Psoas muscle (tissue), 7 donors: ENCODE measurements at regions not wholly inside any gene's neighbourhood (a gene's known extent, or its start where the extent isn't known, plus 50 kb on each side); places are given as distances from the start of the nearest gene placed in this dataset.

Source experiments
- ATAC-seq, 4 donors: fragments of 200-7000 bp; cut with Tn5 transposase; one replicate each; pipeline ENCODE4 v1.9.1; 2020; ENCODE audit warnings: moderate library complexity in 3 of 4, mild to moderate bottlenecking in 2 of 4
- DNase-seq, 2 donors: peaks; one replicate each; pipeline ENCODE4 v3.0.0-alpha.2; 2020
- H3K27ac ChIP-seq: fragments of 200-600 bp; one replicate; pipeline ENCODE4 v1.8.0; 2022
- H3K27me3 ChIP-seq, 3 donors: fragments of 200-600 bp in 1 of 3; one replicate each; pipeline versions ENCODE4 v1.6.1 to v1.8.0; 2013 to 2022; ENCODE audit warnings: low read length in 2 of 3, mild to moderate bottlenecking in 2 of 3, moderate library complexity in 1 of 3; ENCODE audit not compliant: insufficient read depth in 3 of 3
- H3K36me3 ChIP-seq, 2 donors: fragments of 200-600 bp in 1 of 2; one replicate each; pipeline versions ENCODE4 v1.6.1 to v1.8.0; 2013 to 2022; ENCODE audit warnings: low read depth in 1 of 2, mild to moderate bottlenecking in 1 of 2, moderate library complexity in 1 of 2; ENCODE audit not compliant: insufficient read depth in 1 of 2
- H3K4me1 ChIP-seq: fragments of 200-600 bp; one replicate; pipeline ENCODE4 v1.8.0; 2022
- H3K4me3 ChIP-seq: fragments of 200-600 bp; one replicate; pipeline ENCODE4 v1.8.0; 2022; ENCODE audit warnings: mild to moderate bottlenecking
- H3K9me3 ChIP-seq: fragments of 200-600 bp; one replicate; pipeline ENCODE4 v1.8.0; 2022
- WGBS, 3 donors: extraction: QIAGEN DNeasy Blood & Tissue Kit; methylation state at CpG; one replicate each; pipeline versions ENCODE4 v1.1.6 to v1.1.7; 2013; 5-methylcytosine and 5-hydroxymethylcytosine counted together
- intact Hi-C, 2 donors: fragments of 100-400 bp; cut with DNase I; formaldehyde crosslinking; loops; one replicate each; pipeline versions ENCODE4 v1.11.0 to v1.14.2; 2022
- TF ChIP-seq, protein P1 (sequence below): fragments of 200-600 bp; IDR thresholded peaks from one replicate; pipeline ENCODE4 v1.8.0; 2022; ENCODE audit warnings: antibody characterized with exemption
- donor health status: healthy with polysubstance abuse.
- donor health status: DM: no; HTN: no; CAD: no; lungs with moderate emphysema.
- donor health status: Bipolar disorder and iron deficiency.
- donor health status: healthy.
- donor health status: DM: yes; HTN: yes; CAD: no.
- donor health status: DM: no; HTN: no; CAD: no.
- donor health status: DM: yes; HTN: yes; CAD: no.

DNA sequence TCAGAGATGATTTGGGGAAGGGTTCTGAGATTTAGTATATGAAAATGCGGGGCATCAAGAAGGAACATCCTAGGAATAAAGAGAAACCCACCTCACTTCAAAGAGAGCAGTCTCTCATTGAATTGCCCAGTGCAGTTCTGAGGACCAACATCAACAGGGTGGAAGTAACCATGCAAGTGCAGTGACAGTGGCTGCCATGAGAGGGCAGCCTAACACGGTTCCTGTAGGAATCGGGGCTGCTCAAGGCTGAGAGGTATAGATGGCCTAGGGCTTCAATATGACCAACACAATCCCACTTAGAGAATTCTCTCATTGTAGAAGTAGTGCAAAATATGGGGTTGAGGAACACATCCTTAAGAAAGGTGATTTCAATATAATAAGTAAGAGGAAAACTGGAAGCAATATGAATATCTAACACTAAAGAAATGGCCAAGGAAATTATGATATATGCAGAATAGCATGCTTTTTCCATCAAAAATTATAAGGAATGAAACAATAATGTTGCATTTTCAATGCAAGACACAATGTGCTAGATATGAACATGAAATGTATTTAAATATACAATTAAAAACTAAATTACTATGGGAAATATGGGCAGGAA is 51.1 kb upstream of the ARRDC4 start:
- 5 to 6% (median 6%) methylated on average over 3 of the region's 3 CpGs for WGBS, 3 donors
- H3K27ac ChIP-seq, result no peak overlapping the region
- H3K27me3 ChIP-seq, result peaks cover 0 to 20% (median 1%) of the 10 kb centered on the region in 3 donors
- intact Hi-C loops, result loop anchor here (1.0 to 10.0 kb wide), 5 partner anchors 175 to 515 kb away; no protein-coding TSS in a partner anchor
- TF ChIP-seq, protein P1, sequence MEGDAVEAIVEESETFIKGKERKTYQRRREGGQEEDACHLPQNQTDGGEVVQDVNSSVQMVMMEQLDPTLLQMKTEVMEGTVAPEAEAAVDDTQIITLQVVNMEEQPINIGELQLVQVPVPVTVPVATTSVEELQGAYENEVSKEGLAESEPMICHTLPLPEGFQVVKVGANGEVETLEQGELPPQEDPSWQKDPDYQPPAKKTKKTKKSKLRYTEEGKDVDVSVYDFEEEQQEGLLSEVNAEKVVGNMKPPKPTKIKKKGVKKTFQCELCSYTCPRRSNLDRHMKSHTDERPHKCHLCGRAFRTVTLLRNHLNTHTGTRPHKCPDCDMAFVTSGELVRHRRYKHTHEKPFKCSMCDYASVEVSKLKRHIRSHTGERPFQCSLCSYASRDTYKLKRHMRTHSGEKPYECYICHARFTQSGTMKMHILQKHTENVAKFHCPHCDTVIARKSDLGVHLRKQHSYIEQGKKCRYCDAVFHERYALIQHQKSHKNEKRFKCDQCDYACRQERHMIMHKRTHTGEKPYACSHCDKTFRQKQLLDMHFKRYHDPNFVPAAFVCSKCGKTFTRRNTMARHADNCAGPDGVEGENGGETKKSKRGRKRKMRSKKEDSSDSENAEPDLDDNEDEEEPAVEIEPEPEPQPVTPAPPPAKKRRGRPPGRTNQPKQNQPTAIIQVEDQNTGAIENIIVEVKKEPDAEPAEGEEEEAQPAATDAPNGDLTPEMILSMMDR, result peak; percentile 92
- H3K4me1 ChIP-seq, result no peaks in the 10 kb centered on the region
- ATAC-seq (peak; percentile 87 to 94 (median 92)), DNase-seq (peak; percentile 43 to 78)
- H3K4me3 ChIP-seq, result no peak overlapping the region
- H3K36me3 ChIP-seq, result no peaks in the 10 kb centered on the region
- no peaks in the 10 kb centered on the region for H3K9me3 ChIP-seq
